AG04450 (cell line): ENCODE measurements at regions not wholly inside any gene's neighbourhood (a gene's known extent, or its start where the extent isn't known, plus 50 kb on each side); places are given as distances from the start of the nearest gene placed in this dataset.

Source experiments
- CTCF ChIA-PET: fragments of 300-600, 350-600 bp; formaldehyde crosslinking; extraction: SDS; loops from one replicate; lab custom pipeline; 2022; ENCODE audit warnings: antibody characterized with exemption, inconsistent platforms; lab: Charles Lee
- POLR2A ChIA-PET: fragments of 350-600 bp; formaldehyde crosslinking; extraction: SDS; loops from one replicate; lab custom pipeline; 2021; ENCODE audit warnings: antibody characterized with exemption, inconsistent platforms; lab: Yijun Ruan, JAX
- DNase-seq: peaks from one replicate; pipeline ENCODE4 v3.0.0-alpha.2; 2011; ENCODE audit warnings: low read depth, low spot score
- H3K27ac ChIP-seq: one replicate; pipeline ENCODE4 v1.5.1; 2012; ENCODE audit warnings: low read depth, low read length, control low read depth
- H3K27me3 ChIP-seq: one replicate; pipeline ENCODE4 v1.6.0; 2012; ENCODE audit warnings: low read length; ENCODE audit not compliant: control insufficient read depth, insufficient read depth
- H3K4me3 ChIP-seq: 2 replicates; pipeline ENCODE4 v1.5.1; 2011; ENCODE audit warnings: mild to moderate bottlenecking, low read depth, low read length, control low read depth
- H3K9me3 ChIP-seq: 2 replicates; pipeline ENCODE4 v1.5.1; 2012; ENCODE audit warnings: low read length; ENCODE audit not compliant: control insufficient read depth, insufficient read depth
- CTCF ChIP-seq: IDR thresholded peaks from 2 replicates; pipeline ENCODE4 v1.5.1; 2011; ENCODE audit warnings: low read depth, low read length, control low read depth, inconsistent platforms

- POLR2A ChIA-PET: interaction anchor here (0.7 to 1.3 kb wide), 2 partner anchors 25 to 33 kb away, joined by 3 to 4 read pairs; no protein-coding TSS in a partner anchor
- Histone ChIP-seq H3K27ac (no peak overlapping the region), H3K4me3 (no peak overlapping the region), H3K9me3 (no peaks in the 10 kb centered on the region), H3K27me3 (no peaks in the 10 kb centered on the region)
- no peak for TF ChIP-seq CTCF
- no peak for DNase-seq
- CTCF ChIA-PET: interaction anchor here (0.9 to 1.4 kb wide), 3 partner anchors 85 to 284 kb away, joined by 3 read pairs; no protein-coding TSS in a partner anchor
Observed at GRCh38 chr20:53831228-53831627, 237.6 kb upstream of the ZNF217 start.

GRCh38 chr20:53829724-53830521, 236.3 kb upstream of the ZNF217 start:
- H3K27ac ChIP-seq: peak overlapping the region; percentile 98
- H3K27me3 ChIP-seq: no peaks in the 10 kb centered on the region
- CTCF ChIA-PET: interaction anchor here (0.6 to 1.4 kb wide), 5 partner anchors 32 to 346 kb away, joined by 3 to 4 read pairs (median 3); no protein-coding TSS in a partner anchor
- POLR2A ChIA-PET: interaction anchor here (0.7 to 1.3 kb wide), 3 partner anchors 34 to 209 kb away, joined by 3 to 6 read pairs (median 4); no protein-coding TSS in a partner anchor
- no peaks in the 10 kb centered on the region for H3K9me3 ChIP-seq
- DNase-seq: no peak
- no peak for TF ChIP-seq CTCF
- peak overlapping the region; percentile 27; the same call in 1 of the 2 replicates for H3K4me3 ChIP-seq

- peak; percentile 87 for DNase-seq
- Histone ChIP-seq H3K4me3 (peak overlapping the region; percentile 47), H3K9me3 (no peaks in the 10 kb centered on the region), H3K27me3 (no peaks in the 10 kb centered on the region), H3K27ac (peak overlapping the region; percentile 98)
- POLR2A ChIA-PET: interaction anchor here (0.9 to 1.0 kb wide), 3 partner anchors 56 to 208 kb away, joined by 3 to 7 read pairs (median 4); no protein-coding TSS in a partner anchor
- no peak for TF ChIP-seq CTCF
- CTCF ChIA-PET: interaction anchor here (1.2 to 1.8 kb wide), 4 partner anchors 23 to 251 kb away, joined by 3 to 6 read pairs (median 4); no protein-coding TSS in a partner anchor
Observed at GRCh38 chr20:53829255-53829723, 235.7 kb upstream of the ZNF217 start.

- Histone ChIP-seq H3K4me3 (peak overlapping the region; percentile 47), H3K27me3 (no peaks in the 10 kb centered on the region), H3K27ac (peak overlapping the region; percentile 98), H3K9me3 (no peaks in the 10 kb centered on the region; the same call in 1 of the 2 replicates)
- peak; percentile 79 for DNase-seq
- peak; percentile 32 for TF ChIP-seq CTCF
- ChIA-PET CTCF (interaction anchor here (1.2 to 1.8 kb wide), 3 partner anchors 22 to 250 kb away, joined by 4 to 6 read pairs (median 5); no protein-coding TSS in a partner anchor), POLR2A (interaction anchor here (0.9 to 1.2 kb wide), 5 partner anchors 55 to 207 kb away, joined by 3 to 7 read pairs (median 4); no protein-coding TSS in a partner anchor)
Observed at GRCh38 chr20:53828682-53829254, 235.1 kb upstream of the ZNF217 start.
